Nephron progenitor cell (in vitro differentiated cells): ENCODE measurements at regions not wholly inside any gene's neighbourhood (a gene's known extent, or its start where the extent isn't known, plus 50 kb on each side); places are given as distances from the start of the nearest gene placed in this dataset.

Experiments used
- DNase-seq: peaks from one replicate; pipeline ENCODE4 v3.0.0; 2021
- H3K27ac Mint-ChIP-seq: 2 replicates; pipeline ENCODE4 v1.8.0; 2021; ENCODE audit warnings: mild to moderate bottlenecking, moderate library complexity, mixed read lengths
- H3K27me3 Mint-ChIP-seq: 2 replicates; pipeline ENCODE4 v1.8.0; 2021; ENCODE audit warnings: mild to moderate bottlenecking, low read depth, mixed read lengths; ENCODE audit not compliant: poor library complexity
- H3K36me3 Mint-ChIP-seq: 2 replicates; pipeline ENCODE4 v1.8.0; 2021; ENCODE audit warnings: low read depth, mixed read lengths
- H3K4me1 Mint-ChIP-seq: 2 replicates; pipeline ENCODE4 v1.8.0; 2021; ENCODE audit warnings: mixed read lengths
- H3K4me3 Mint-ChIP-seq: 2 replicates; pipeline ENCODE4 v1.8.0; 2021; ENCODE audit warnings: mild to moderate bottlenecking, moderate library complexity, mixed read lengths
- H3K9me3 Mint-ChIP-seq: 2 replicates; pipeline ENCODE4 v1.8.0; 2021; ENCODE audit warnings: mild to moderate bottlenecking, moderate library complexity, mixed read lengths
- TF ChIP-seq, protein P1 (sequence below): fragments of 200-600 bp; sonication (generic); IDR thresholded peaks from 2 replicates; pipeline ENCODE4 v1.5.0; 2021; ENCODE audit warnings: antibody characterized with exemption

DNA sequence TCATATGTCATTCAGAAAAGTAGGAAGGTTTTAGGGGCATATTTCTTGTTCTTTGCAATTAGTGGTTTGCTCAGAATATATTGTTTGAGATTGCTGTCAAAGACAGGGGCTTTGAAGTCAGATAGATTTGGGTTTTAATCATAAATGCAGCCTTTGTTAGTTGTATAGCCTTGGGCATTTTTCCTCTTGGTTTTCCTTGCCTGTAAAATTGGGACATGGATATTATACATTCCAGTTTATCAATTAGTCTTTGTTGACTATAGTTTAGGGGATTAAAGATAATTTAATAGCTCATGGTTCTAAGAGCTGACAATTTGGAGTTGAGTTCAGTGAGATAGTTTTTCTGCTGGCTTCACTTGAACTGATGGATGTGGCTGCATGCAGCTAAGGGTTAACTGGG, 88.9 kb downstream of the DMAC1 start:
- H3K4me3 Mint-ChIP-seq, result no peak overlapping the region
- H3K27me3 Mint-ChIP-seq, result no peaks in the 10 kb centered on the region

DNA sequence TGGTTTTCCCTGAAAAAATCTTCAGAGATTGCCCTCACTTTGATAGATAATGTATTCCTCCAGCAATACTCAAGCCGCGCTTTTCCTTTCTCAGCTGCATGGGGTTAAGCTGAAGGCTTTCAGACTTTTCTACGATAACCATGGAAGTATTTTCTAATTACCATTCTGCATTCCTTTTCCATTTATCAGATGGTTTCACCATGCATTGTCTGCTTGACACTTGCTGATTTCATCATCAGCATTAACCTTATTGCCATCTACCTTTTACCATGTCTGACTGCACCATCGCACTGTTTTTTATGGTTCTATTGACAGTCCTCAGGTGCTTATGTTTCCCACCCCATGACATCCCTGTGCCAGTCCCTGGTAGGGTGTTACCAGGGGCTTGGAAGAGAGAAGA, 91.6 kb downstream of the DMAC1 start:
- H3K4me3 Mint-ChIP-seq, result no peak overlapping the region
- TF ChIP-seq, protein P1, sequence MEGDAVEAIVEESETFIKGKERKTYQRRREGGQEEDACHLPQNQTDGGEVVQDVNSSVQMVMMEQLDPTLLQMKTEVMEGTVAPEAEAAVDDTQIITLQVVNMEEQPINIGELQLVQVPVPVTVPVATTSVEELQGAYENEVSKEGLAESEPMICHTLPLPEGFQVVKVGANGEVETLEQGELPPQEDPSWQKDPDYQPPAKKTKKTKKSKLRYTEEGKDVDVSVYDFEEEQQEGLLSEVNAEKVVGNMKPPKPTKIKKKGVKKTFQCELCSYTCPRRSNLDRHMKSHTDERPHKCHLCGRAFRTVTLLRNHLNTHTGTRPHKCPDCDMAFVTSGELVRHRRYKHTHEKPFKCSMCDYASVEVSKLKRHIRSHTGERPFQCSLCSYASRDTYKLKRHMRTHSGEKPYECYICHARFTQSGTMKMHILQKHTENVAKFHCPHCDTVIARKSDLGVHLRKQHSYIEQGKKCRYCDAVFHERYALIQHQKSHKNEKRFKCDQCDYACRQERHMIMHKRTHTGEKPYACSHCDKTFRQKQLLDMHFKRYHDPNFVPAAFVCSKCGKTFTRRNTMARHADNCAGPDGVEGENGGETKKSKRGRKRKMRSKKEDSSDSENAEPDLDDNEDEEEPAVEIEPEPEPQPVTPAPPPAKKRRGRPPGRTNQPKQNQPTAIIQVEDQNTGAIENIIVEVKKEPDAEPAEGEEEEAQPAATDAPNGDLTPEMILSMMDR, result no peak
- H3K9me3 Mint-ChIP-seq, result no peaks in the 10 kb centered on the region
- no peak overlapping the region for H3K27ac Mint-ChIP-seq
- H3K4me1 Mint-ChIP-seq, result peaks cover 4% of the 10 kb centered on the region
- no peaks in the 10 kb centered on the region for H3K36me3 Mint-ChIP-seq
- H3K27me3 Mint-ChIP-seq, result peaks cover 7% of the 10 kb centered on the region
- no peak for DNase-seq

More for the DNA sequence above, 88.9 kb downstream of the DMAC1 start:
- Mint-ChIP-seq H3K4me1 (peaks cover 4% of the 10 kb centered on the region), H3K27ac (no peak overlapping the region), H3K9me3 (peaks cover 22% of the 10 kb centered on the region), H3K36me3 (peaks cover 5% of the 10 kb centered on the region)
- TF ChIP-seq, protein P1, result no peak
- DNase-seq, result no peak

DNA sequence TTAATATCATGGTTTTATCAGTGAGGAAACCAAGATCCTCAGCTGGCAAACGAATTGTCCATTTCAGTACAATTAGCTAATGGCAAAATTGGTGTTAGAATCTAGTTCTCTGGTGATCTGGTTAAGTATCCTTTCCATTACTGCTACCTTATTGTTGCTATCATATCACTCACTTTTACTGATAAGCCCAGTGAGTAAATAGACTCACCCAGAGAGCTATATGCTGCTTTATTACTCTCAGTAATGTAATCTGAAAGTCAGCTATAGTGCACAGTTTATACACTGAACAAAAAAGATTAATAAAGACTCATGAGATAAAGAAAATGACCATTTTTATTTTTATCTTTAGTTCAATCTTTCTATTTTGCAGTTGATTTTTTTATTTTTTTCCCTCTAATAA, 95.0 kb downstream of the DMAC1 start:
- H3K4me1 Mint-ChIP-seq, result peaks cover 4% of the 10 kb centered on the region
- peaks cover 9% of the 10 kb centered on the region for H3K27me3 Mint-ChIP-seq
- no peak overlapping the region for H3K27ac Mint-ChIP-seq
- no peak for DNase-seq
- H3K4me3 Mint-ChIP-seq, result no peak overlapping the region
- H3K36me3 Mint-ChIP-seq, result no peaks in the 10 kb centered on the region
- H3K9me3 Mint-ChIP-seq, result peaks cover 3% of the 10 kb centered on the region
- TF ChIP-seq, protein P1, result no peak

DNA sequence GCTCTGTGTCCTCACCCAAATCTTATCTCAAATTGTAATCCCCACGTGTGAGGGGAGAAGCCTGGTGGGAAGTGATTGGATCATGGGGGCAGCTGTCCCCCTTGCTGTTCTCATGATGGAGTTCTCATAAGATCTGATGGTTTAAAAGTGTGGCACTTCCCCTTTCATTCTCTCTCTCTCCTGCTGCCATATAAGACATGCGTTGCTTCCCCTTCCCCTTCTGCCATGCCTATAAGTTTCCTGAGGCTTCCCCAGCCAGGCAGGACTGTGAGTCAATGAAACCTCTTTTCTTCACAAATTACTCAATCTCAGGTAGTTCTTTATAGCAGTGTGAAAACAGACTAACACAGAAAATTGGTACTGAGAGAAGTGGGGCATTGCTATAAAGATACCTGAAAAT, 107.7 kb downstream of the DMAC1 start:
- peaks cover 20% of the 10 kb centered on the region for H3K4me1 Mint-ChIP-seq
- H3K4me3 Mint-ChIP-seq, result no peak overlapping the region
- TF ChIP-seq, protein P1, result no peak
- DNase-seq, result no peak
- H3K27me3 Mint-ChIP-seq, result peaks cover 2% of the 10 kb centered on the region
- no peak overlapping the region for H3K27ac Mint-ChIP-seq
- H3K36me3 Mint-ChIP-seq, result peaks cover 8% of the 10 kb centered on the region
- peaks cover 14% of the 10 kb centered on the region for H3K9me3 Mint-ChIP-seq

DNA sequence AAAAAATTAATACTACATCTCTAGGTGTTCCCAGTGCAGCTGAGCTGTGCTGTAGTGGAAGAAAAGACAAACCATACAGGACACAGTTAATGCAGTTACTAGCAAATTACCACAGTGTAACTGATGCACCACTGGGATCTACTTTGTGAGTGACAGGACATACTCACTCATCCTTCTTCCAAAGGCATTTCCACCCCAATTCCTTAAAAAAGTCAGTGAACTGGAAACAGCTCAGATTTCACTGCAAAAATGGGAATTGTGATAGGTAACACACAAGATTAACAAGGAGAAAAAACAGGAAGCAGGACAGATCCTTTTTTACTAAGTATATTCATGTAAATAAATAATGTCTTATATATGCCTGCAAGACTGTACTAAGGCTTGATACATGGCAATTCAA, 109.6 kb downstream of the DMAC1 start:
- TF ChIP-seq, protein P1, result no peak
- no peak for DNase-seq
- H3K27ac Mint-ChIP-seq, result no peak overlapping the region
- peaks cover 2% of the 10 kb centered on the region for H3K27me3 Mint-ChIP-seq
- no peak overlapping the region for H3K4me3 Mint-ChIP-seq
- peaks cover 8% of the 10 kb centered on the region for H3K36me3 Mint-ChIP-seq
- peaks cover 20% of the 10 kb centered on the region for H3K4me1 Mint-ChIP-seq
- peaks cover 14% of the 10 kb centered on the region for H3K9me3 Mint-ChIP-seq

DNA sequence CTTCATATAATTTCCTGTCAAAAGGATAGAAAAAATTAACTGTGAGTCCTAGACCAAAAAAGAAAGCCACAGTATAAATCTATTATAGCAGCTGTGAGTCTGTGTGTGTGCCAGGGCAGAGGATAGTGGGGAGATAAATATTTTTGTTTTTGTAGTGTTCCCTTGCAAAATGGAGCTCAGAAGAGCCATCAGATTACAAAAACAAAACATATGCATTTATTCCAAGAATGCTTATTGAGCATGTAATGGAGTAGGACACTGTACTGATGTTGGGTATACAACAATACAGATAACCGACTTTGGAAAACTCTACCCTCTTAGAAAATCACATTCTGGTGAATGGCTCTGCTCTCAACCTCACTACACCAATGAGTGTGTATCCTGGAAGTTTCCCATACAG, 111.0 kb downstream of the DMAC1 start:
- no peak overlapping the region for H3K27ac Mint-ChIP-seq
- TF ChIP-seq, protein P1, result no peak
- H3K4me1 Mint-ChIP-seq, result peaks cover 26% of the 10 kb centered on the region

More for the DNA sequence above, 111.0 kb downstream of the DMAC1 start:
- Mint-ChIP-seq H3K27me3 (peaks cover 2% of the 10 kb centered on the region), H3K9me3 (peaks cover 10% of the 10 kb centered on the region), H3K36me3 (peaks cover 8% of the 10 kb centered on the region), H3K4me3 (no peak overlapping the region)
- DNase-seq, result no peak
